Stimulated activated CD4-positive, alpha-beta T cell treated with anti-CD3 and anti-CD28 coated beads, TNF-alpha, amount 100 ng/mL, for 4 hours (primary cell): ENCODE measurements at regions not wholly inside any gene's neighbourhood (a gene's known extent, or its start where the extent isn't known, plus 50 kb on each side); places are given as distances from the start of the nearest gene placed in this dataset.

Experiments
- DNase-seq, 3 experiments: peaks; one replicate each; pipeline ENCODE4 v3.0.0-alpha.2; 2020; ENCODE audit warnings: low read depth in 3 of 3

GRCh38 chr1:184141361-184141880 lies 89.9 kb downstream of the TSEN15 start:
- no peak for DNase-seq

- DNase-seq = no peak
Observed at GRCh38 chr1:184143449-184143848, 91.9 kb downstream of the TSEN15 start.

GRCh38 chr1:184145083-184145482 lies 93.6 kb downstream of the TSEN15 start:
- DNase-seq = no peak

- no peak for DNase-seq
Observed at GRCh38 chr1:184146202-184146601, 94.7 kb downstream of the TSEN15 start.

- no peak for DNase-seq
Observed at GRCh38 chr1:184150776-184151531, 99.4 kb downstream of the TSEN15 start.

GRCh38 chr1:184152434-184152898 lies 100.9 kb downstream of the TSEN15 start:
- no peak for DNase-seq

GRCh38 chr1:184152974-184153373 lies 101.4 kb downstream of the TSEN15 start:
- no peak for DNase-seq

GRCh38 chr1:184153731-184154130 lies 102.2 kb downstream of the TSEN15 start:
- DNase-seq = no peak

GRCh38 chr1:184156521-184157393 lies 105.2 kb downstream of the TSEN15 start:
- DNase-seq = no peak

- DNase-seq = no peak
Observed at GRCh38 chr1:184157394-184157742, 105.8 kb downstream of the TSEN15 start.

- DNase-seq = no peak
Observed at GRCh38 chr1:184158896-184159681, 107.6 kb downstream of the TSEN15 start.

GRCh38 chr1:184160236-184160635 lies 108.7 kb downstream of the TSEN15 start:
- no peak for DNase-seq

GRCh38 chr1:184161071-184161698 lies 109.7 kb downstream of the TSEN15 start:
- no peak for DNase-seq

GRCh38 chr1:184162281-184162680 lies 110.8 kb downstream of the TSEN15 start:
- no peak for DNase-seq

GRCh38 chr1:184163674-184164465 lies 112.3 kb downstream of the TSEN15 start:
- DNase-seq = no peak

- no peak for DNase-seq
Observed at GRCh38 chr1:184164536-184164935, 113.0 kb downstream of the TSEN15 start.

- DNase-seq = no peak
Observed at GRCh38 chr1:184166485-184166884, 115.0 kb downstream of the TSEN15 start.

GRCh38 chr1:184167352-184167751 lies 115.8 kb downstream of the TSEN15 start:
- no peak for DNase-seq

- no peak for DNase-seq
Observed at GRCh38 chr1:184170719-184171118, 119.2 kb downstream of the TSEN15 start.

GRCh38 chr1:184176058-184176457 lies 124.5 kb downstream of the TSEN15 start:
- DNase-seq = no peak

GRCh38 chr1:184181044-184181443 lies 129.5 kb downstream of the TSEN15 start:
- DNase-seq = no peak
